Kidney (tissue), 13 donors: ENCODE measurements at regions not wholly inside any gene's neighbourhood (a gene's known extent, or its start where the extent isn't known, plus 50 kb on each side); places are given as distances from the start of the nearest gene placed in this dataset.
"Not testable (repeated sequence)": the region's sequence is repeated elsewhere in the genome, so short reads cannot be mapped to it uniquely, and the experiment has no call there.

Source experiments
- DNase-seq, 5 donors: peaks; one replicate each; pipeline ENCODE4 v3.0.0-alpha.2; 2013 to 2020
- FAIRE-seq: peaks from 2 replicates; lab custom pipeline; 2012; peaks lifted over from hg19 to GRCh38; lab: Jason Lieb, UNC
- H3K27ac ChIP-seq, 2 donors: one replicate each; pipeline ENCODE4 v1.7.0; 2013; ENCODE audit warnings: low read depth in 2 of 2, low read length in 2 of 2, inconsistent platforms in 1 of 2
- H3K27me3 ChIP-seq: one replicate; pipeline ENCODE4 v1.7.1; 2013; ENCODE audit warnings: low read length, inconsistent platforms; ENCODE audit not compliant: control insufficient read depth, insufficient read depth
- H3K36me3 ChIP-seq, 3 donors: one replicate each; pipeline versions ENCODE4 v1.7.0 to v1.7.1; 2013; ENCODE audit warnings: low read length in 3 of 3, control low read depth in 1 of 3, inconsistent platforms in 1 of 3; ENCODE audit not compliant: insufficient read depth in 3 of 3, control insufficient read depth in 2 of 3
- H3K4me1 ChIP-seq, 3 donors: one replicate each; pipeline versions ENCODE4 v1.7.0 to v1.7.1; 2013; ENCODE audit warnings: low read length in 3 of 3, inconsistent platforms in 1 of 3, low read depth in 1 of 3; ENCODE audit not compliant: control insufficient read depth in 2 of 3, insufficient read depth in 2 of 3
- H3K4me3 ChIP-seq, 3 donors: one replicate each; pipeline versions ENCODE4 v1.7.0 to v1.8.1; 2013; ENCODE audit warnings: low read length in 3 of 3, control low read depth in 1 of 3, inconsistent platforms in 1 of 3
- H3K9ac ChIP-seq, 3 donors: one replicate each; pipeline versions ENCODE4 v1.7.0 to v1.7.1; 2013; ENCODE audit warnings: low read length in 3 of 3, control low read depth in 1 of 3, inconsistent platforms in 1 of 3
- H3K9me3 ChIP-seq, 3 donors: one replicate each; pipeline versions ENCODE4 v1.7.0 to v1.7.1; 2013; ENCODE audit warnings: low read length in 3 of 3, control low read depth in 1 of 3, inconsistent platforms in 1 of 3; ENCODE audit not compliant: control insufficient read depth in 2 of 3, insufficient read depth in 1 of 3
- intact Hi-C: fragments of 100-400 bp; cut with DNase I; formaldehyde crosslinking; loops from one replicate; pipeline ENCODE4 v1.11.1; 2022
- TF ChIP-seq, protein P1 (sequence below): IDR thresholded peaks from 3 replicates; pipeline ENCODE4 v1.5.1; 2012; ENCODE audit warnings: mild to moderate bottlenecking, moderate library complexity, borderline replicate concordance; ENCODE audit not compliant: insufficient read depth; ENCODE audit errors: extremely low read depth
- donor health status: control.
- donor health status: control.
- donor health status: control.
- donor health status: control.
- donor health status: control.
- donor health status: DM: yes; HTN: yes; CAD: no.
- donor health status: Normal renal cell carcinoma (clear cell type).

GRCh38 chr2:114352988-114353387 is 89.5 kb upstream of the DPP10 start:
- FAIRE-seq (no peak), DNase-seq (no peak)
- no peak overlapping the region for H3K9ac ChIP-seq
- H3K27ac ChIP-seq = no peak overlapping the region
- H3K4me1 ChIP-seq = no peaks in the 10 kb centered on the region
- H3K36me3 ChIP-seq = no peaks in the 10 kb centered on the region
- H3K4me3 ChIP-seq = no peak overlapping the region
- TF ChIP-seq, protein P1, sequence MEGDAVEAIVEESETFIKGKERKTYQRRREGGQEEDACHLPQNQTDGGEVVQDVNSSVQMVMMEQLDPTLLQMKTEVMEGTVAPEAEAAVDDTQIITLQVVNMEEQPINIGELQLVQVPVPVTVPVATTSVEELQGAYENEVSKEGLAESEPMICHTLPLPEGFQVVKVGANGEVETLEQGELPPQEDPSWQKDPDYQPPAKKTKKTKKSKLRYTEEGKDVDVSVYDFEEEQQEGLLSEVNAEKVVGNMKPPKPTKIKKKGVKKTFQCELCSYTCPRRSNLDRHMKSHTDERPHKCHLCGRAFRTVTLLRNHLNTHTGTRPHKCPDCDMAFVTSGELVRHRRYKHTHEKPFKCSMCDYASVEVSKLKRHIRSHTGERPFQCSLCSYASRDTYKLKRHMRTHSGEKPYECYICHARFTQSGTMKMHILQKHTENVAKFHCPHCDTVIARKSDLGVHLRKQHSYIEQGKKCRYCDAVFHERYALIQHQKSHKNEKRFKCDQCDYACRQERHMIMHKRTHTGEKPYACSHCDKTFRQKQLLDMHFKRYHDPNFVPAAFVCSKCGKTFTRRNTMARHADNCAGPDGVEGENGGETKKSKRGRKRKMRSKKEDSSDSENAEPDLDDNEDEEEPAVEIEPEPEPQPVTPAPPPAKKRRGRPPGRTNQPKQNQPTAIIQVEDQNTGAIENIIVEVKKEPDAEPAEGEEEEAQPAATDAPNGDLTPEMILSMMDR = no peak
- intact Hi-C loops = no loop called here
- no peaks in the 10 kb centered on the region for H3K27me3 ChIP-seq
- no peaks in the 10 kb centered on the region for H3K9me3 ChIP-seq

DNA sequence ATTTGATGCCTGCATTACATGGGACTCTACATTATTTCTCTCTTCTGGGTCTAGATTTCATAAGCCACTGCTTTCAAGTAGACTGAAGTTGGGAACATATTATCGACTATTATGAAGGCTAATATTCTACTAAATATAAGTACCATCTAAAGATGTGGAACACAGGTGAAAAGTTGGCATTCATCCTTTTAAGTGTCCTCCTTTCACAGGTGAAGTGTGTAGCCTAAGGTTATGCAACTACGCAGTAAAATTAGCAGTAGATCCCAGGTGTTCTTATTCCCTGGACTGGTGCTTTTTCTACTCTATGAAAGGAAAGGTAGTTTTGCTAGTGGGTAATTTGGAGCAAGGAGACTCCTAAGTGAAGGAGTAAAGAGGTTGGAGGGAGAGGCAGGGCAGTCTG is 88.2 kb upstream of the DPP10 start:
- Histone ChIP-seq H3K9ac (no peak overlapping the region), H3K4me3 (no peak overlapping the region), H3K9me3 (no peaks in the 10 kb centered on the region), H3K27me3 (no peaks in the 10 kb centered on the region), H3K4me1 (no peaks in the 10 kb centered on the region), H3K36me3 (no peaks in the 10 kb centered on the region), H3K27ac (no peak overlapping the region)
- intact Hi-C loops = no loop called here
- no peak for DNase-seq
- FAIRE-seq = no peak
- TF ChIP-seq, protein P1 = no peak

GRCh38 chr2:114368705-114369104 is 73.7 kb upstream of the DPP10 start:
- Histone ChIP-seq H3K4me1 (no peaks in the 10 kb centered on the region), H3K9ac (no peak overlapping the region), H3K4me3 (no peak overlapping the region), H3K27me3 (no peaks in the 10 kb centered on the region), H3K27ac (no peak overlapping the region), H3K36me3 (no peaks in the 10 kb centered on the region), H3K9me3 (peaks cover 0 to 15% (median 2%) of the 10 kb centered on the region in 3 donors)
- no peak for FAIRE-seq
- TF ChIP-seq, protein P1 = no peak
- DNase-seq = no peak
- intact Hi-C loops = no loop called here

GRCh38 chr2:114371721-114372120 is 70.7 kb upstream of the DPP10 start:
- DNase-seq = peak in 1 of 5 donors; percentile 6
- FAIRE-seq, intact Hi-C loops, H3K9ac ChIP-seq, H3K27me3 ChIP-seq, H3K4me3 ChIP-seq, H3K36me3 ChIP-seq, H3K4me1 ChIP-seq, H3K27ac ChIP-seq: not testable (repeated sequence)
- H3K9me3 ChIP-seq = peaks cover 0 to 15% (median 2%) of the 10 kb centered on the region in 3 donors
